GM18505 (cell line): ENCODE measurements at regions not wholly inside any gene's neighbourhood (a gene's known extent, or its start where the extent isn't known, plus 50 kb on each side); places are given as distances from the start of the nearest gene placed in this dataset.
"Not testable (repeated sequence)": the region's sequence is repeated elsewhere in the genome, so short reads cannot be mapped to it uniquely, and the experiment has no call there.

Experiments used
- ATAC-seq: cut with Tn5 transposase; IDR thresholded peaks from one replicate; pipeline ENCODE4 v1.9.1; 2021; ENCODE audit not compliant: unreplicated experiment
- POLR2A ChIP-seq: IDR thresholded peaks from 4 replicates; pipeline ENCODE4 v1.6.1; 2011; ENCODE audit warnings: borderline replicate concordance; ENCODE audit not compliant: insufficient read depth, insufficient read length; ENCODE audit errors: extremely low read depth

GRCh38 chr20:25984933-25985332, 288.3 kb upstream of the ZNF337 start:
- TF ChIP-seq POLR2A: no peak
- ATAC-seq: no peak

DNA sequence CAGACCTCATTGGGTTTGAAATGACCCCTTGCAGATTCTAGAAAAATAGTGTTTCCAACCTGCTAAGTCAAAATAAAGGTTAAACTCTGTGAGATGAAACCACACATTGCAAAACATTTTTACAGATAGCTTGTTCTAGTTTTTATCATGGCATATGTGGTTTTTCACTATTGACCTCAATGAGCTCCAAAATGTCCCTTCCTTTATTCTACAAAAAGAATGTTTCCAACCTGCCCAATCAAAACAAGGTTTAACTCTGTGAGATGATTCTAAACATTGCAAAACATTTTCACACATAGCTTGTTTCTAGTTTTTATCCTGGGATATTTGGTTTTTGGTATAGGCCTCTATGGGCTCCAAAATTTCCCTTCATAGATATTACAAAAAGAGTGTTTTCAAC, 286.0 kb upstream of the ZNF337 start:
- ATAC-seq: not testable (repeated sequence)

GRCh38 chr20:25978450-25979190, 282.0 kb upstream of the ZNF337 start:
- not testable (repeated sequence) for ATAC-seq

- not testable (repeated sequence) for ATAC-seq
Observed at GRCh38 chr20:25975816-25976215, 279.2 kb upstream of the ZNF337 start.

DNA sequence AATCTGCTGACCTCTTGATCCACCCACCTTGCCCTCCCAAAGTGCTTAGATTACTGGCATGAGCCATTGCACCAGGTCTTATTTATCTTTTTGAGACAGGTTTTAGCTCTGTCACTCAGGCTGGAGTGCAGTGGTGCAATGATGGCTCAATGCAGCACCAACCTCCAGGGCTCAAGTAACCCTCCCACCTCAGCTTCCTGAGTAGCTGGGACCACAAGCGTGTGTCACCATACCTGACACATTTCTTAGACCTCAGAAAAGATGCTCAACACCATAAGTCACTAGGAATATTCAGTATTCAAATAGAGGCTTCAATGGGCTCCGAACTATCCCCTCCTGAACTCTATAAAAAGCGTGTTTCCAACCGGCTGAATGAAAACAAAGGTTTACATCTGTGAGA, 268.6 kb upstream of the ZNF337 start:
- ATAC-seq: not testable (repeated sequence)

DNA sequence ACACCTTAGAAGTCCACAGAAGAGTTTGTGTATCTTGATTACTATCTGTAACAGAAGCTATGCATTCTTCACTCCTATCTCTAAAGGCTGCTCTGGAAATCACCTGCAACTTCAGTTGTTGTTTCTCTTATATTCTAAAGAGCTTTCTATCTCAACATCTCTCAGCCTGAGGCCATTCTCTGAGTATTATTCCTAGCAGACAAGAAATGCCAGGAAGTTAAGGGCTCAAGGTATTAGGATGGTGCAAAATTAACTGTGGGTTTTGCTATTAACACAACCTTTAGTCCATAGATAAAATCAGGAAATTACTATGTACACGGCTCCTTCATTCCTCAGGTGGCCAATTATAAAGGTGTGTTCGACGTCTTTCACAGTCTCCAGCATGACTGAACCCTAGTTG, 257.2 kb upstream of the ZNF337 start:
- not testable (repeated sequence) for ATAC-seq

DNA sequence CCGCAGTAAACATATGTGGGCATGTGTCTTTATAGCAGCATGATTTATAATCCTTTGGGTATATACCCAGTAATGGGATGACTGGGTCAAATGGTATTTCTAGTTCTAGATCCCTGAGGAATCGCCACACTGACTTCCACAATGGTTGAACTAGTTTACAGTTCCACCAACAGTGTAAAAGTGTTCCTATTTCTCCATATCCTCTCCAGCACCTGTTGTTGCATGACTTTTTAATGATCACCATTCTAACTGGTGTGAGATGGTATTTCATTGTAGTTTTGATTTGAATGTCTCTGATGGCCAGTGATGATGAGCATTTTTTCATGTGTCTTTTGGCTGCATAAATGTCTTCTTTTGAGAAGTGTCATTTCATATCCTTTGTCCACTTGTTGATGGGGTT, 238.6 kb upstream of the ZNF337 start:
- not testable (repeated sequence) for ATAC-seq

DNA sequence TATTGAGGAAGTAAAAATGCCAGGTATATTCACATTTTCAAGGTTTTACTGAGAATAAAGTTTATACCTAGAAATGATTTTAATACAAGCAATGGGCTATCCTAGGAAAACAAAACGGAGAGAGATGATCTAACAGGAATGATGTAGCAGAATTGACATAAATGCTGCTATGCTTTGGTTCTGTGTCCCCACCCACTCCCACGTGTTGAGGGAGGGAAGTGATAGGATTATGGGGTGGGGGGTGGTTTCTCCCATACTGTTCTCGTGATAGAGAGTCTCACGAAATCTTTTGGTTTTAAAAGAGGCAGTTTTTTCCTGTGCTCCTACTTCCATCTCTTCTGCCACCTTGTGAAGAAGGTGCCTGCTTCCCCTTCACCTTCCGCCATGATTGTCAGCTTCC, 236.2 kb upstream of the ZNF337 start:
- ATAC-seq: not testable (repeated sequence)

- not testable (repeated sequence) for ATAC-seq
Observed at GRCh38 chr20:25932170-25932569, 235.5 kb upstream of the ZNF337 start.

DNA sequence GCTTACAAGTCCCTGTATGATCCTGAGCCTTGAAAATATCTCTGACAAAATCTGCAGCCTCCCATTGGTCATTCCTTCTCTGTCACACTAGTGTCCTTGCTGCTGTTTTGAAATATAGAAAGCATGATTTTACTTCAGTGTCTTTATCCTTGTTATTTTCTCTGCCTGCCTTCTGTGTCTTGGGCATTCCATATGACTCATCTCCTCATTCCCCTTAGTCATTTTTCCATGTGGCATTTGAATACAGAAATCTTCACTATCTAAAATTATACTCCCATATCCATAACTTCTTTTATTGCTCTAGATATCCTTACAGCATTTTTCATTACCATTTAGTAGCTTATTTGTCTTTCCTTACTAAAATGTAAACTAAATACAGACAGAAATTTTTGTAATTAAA, 205.7 kb upstream of the ZNF337 start:
- not testable (repeated sequence) for ATAC-seq

- ATAC-seq: not testable (repeated sequence)
Observed at GRCh38 chr20:25898663-25899062, 202.0 kb upstream of the ZNF337 start.

- not testable (repeated sequence) for ATAC-seq
Observed at GRCh38 chr20:25879096-25879495, 182.4 kb upstream of the ZNF337 start.

DNA sequence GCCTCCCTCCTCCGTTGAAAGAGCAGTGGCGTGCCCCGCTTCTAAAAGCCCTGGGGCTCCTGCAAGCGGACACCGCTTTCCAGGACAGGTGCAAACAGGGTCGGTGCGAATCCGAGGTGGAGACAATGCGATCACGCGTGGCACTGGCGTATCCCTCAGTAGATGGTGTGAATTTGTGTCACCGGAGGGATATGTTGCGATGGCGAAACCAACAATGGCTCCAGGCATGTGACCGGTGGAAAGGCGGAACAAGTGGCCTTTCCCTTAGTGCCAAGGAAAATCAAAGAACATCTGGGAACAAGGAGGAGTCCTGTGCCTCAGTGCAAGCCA, 172.0 kb upstream of the ZNF337 start:
- ATAC-seq: not testable (repeated sequence)

GRCh38 chr20:25867776-25868649, 171.4 kb upstream of the ZNF337 start:
- peak; percentile 74 for ATAC-seq
- TF ChIP-seq POLR2A: no peak

- not testable (repeated sequence) for ATAC-seq
Observed at GRCh38 chr20:25867015-25867775, 170.5 kb upstream of the ZNF337 start.
